Tibial nerve (tissue), 4 donors: ENCODE measurements at regions not wholly inside any gene's neighbourhood (a gene's known extent, or its start where the extent isn't known, plus 50 kb on each side); places are given as distances from the start of the nearest gene placed in this dataset.
"Not testable (repeated sequence)": the region's sequence is repeated elsewhere in the genome, so short reads cannot be mapped to it uniquely, and the experiment has no call there.

Source experiments
- DNase-seq, 2 donors: peaks; one replicate each; pipeline ENCODE4 v3.0.0-alpha.2; 2019; ENCODE audit warnings: low spot score in 2 of 2
- H3K27ac ChIP-seq, 4 donors: fragments of 200-600 bp; sonication (generic) in 3 of 4; one replicate each; pipeline ENCODE4 v1.5.1; 2017 to 2019; ENCODE audit warnings: mild to moderate bottlenecking in 1 of 4
- H3K27me3 ChIP-seq, 2 donors: fragments of 200-600 bp; sonication (generic) in 1 of 2; one replicate each; pipeline versions ENCODE4 v1.5.1 to v1.6.0; 2017 to 2019
- H3K36me3 ChIP-seq, 3 donors: fragments of 200-600 bp; sonication (generic); one replicate each; pipeline ENCODE4 v1.5.1; 2018 to 2019
- H3K4me1 ChIP-seq, 4 donors: fragments of 200-600 bp; sonication (generic) in 3 of 4; one replicate each; pipeline ENCODE4 v1.5.1; 2017 to 2019
- H3K4me3 ChIP-seq, 4 donors: fragments of 200-600 bp; sonication (generic) in 3 of 4; one replicate each; pipeline ENCODE4 v1.5.1; 2017 to 2019; ENCODE audit warnings: mild to moderate bottlenecking in 1 of 4, moderate library complexity in 1 of 4
- H3K9me3 ChIP-seq, 4 donors: fragments of 200-600 bp; sonication (generic) in 3 of 4; one replicate each; pipeline ENCODE4 v1.5.1; 2017 to 2019
- CTCF ChIP-seq, 5 experiments: fragments of 200-600 bp in 3 of 5; fragments of 450-650 bp in 2 of 5; sonication (generic) in 3 of 5; IDR thresholded peaks; one replicate each; pipeline ENCODE4 v1.5.1; 2016 to 2019; ENCODE audit warnings: antibody characterized with exemption in 5 of 5, mild to moderate bottlenecking in 3 of 5, moderate library complexity in 2 of 5
- EP300 ChIP-seq, 2 donors: sonication (generic); formaldehyde crosslinking; IDR thresholded peaks; one replicate each; pipeline ENCODE4 v1.6.1; 2017; ENCODE audit warnings: antibody characterized with exemption in 2 of 2, mild to moderate bottlenecking in 1 of 2
- POLR2A ChIP-seq, 2 donors: fragments of 450-650 bp; IDR thresholded peaks; one replicate each; pipeline ENCODE4 v1.6.1; 2017; ENCODE audit warnings: antibody characterized with exemption in 2 of 2, mild to moderate bottlenecking in 2 of 2, moderate library complexity in 2 of 2
- WGBS, 2 donors: methylation state at CpG; one replicate each; pipeline ENCODE4 v1.1.5; 2018; 5-methylcytosine and 5-hydroxymethylcytosine counted together

GRCh38 chr7:51927738-51928137 is 611.1 kb upstream of the COBL start:
- 69 to 91% methylated on average over 6 of the region's 6 CpGs for WGBS, 2 donors

GRCh38 chr7:51918581-51918980 is 602.0 kb upstream of the COBL start:
- 88 to 90% methylated on average over 3 of the region's 3 CpGs for WGBS, 2 donors
- H3K27me3 ChIP-seq = no peaks in the 10 kb centered on the region
- no peaks in the 10 kb centered on the region for H3K4me1 ChIP-seq
- no peaks in the 10 kb centered on the region for H3K36me3 ChIP-seq
- no peak overlapping the region for H3K27ac ChIP-seq
- no peak for TF ChIP-seq CTCF (IDR thresholded peaks at IDR 0.05)
- TF ChIP-seq EP300 (IDR thresholded peaks at IDR 0.05) = no peak
- no peak for TF ChIP-seq POLR2A (IDR thresholded peaks at IDR 0.05)
- DNase-seq = no peak
- no peak overlapping the region for H3K4me3 ChIP-seq
- no peaks in the 10 kb centered on the region for H3K9me3 ChIP-seq

More at GRCh38 chr7:51927738-51928137, 611.1 kb upstream of the COBL start:
- Histone ChIP-seq H3K9me3 (peaks cover 0 to 4% (median 0%) of the 10 kb centered on the region in 4 donors), H3K27me3 (no peaks in the 10 kb centered on the region), H3K4me1 (no peaks in the 10 kb centered on the region), H3K36me3 (no peaks in the 10 kb centered on the region), H3K27ac (no peak overlapping the region), H3K4me3 (no peak overlapping the region)
- TF ChIP-seq CTCF (IDR thresholded peaks at IDR 0.05) = no peak
- no peak for TF ChIP-seq POLR2A (IDR thresholded peaks at IDR 0.05)
- TF ChIP-seq EP300 (IDR thresholded peaks at IDR 0.05) = no peak
- DNase-seq = no peak

GRCh38 chr7:51901489-51901840 is 584.9 kb upstream of the COBL start:
- no peak overlapping the region for H3K4me3 ChIP-seq
- no peaks in the 10 kb centered on the region for H3K4me1 ChIP-seq
- DNase-seq = no peak
- TF ChIP-seq POLR2A (IDR thresholded peaks at IDR 0.05) (no peak), EP300 (IDR thresholded peaks at IDR 0.05) (no peak), CTCF (IDR thresholded peaks at IDR 0.05) (no peak)
- no peaks in the 10 kb centered on the region for H3K36me3 ChIP-seq
- no peaks in the 10 kb centered on the region for H3K27me3 ChIP-seq
- 91 to 96% methylated on average over 13 of the region's 13 CpGs for WGBS, 2 donors
- H3K27ac ChIP-seq = no peak overlapping the region
- H3K9me3 ChIP-seq = peaks cover 0 to 6% (median 0%) of the 10 kb centered on the region in 4 donors

- WGBS, 2 donors = 95 to 96% methylated on average over 32 to 35 of the region's 42 CpGs
- not testable (repeated sequence) for H3K9me3 ChIP-seq
These were observed 584.3 kb upstream of the COBL start for GRCh38 chr7:51900755-51901488.

GRCh38 chr7:51899611-51900010 is 583.0 kb upstream of the COBL start:
- no peak for DNase-seq
- Histone ChIP-seq H3K9me3 (peaks cover 0 to 12% (median 0%) of the 10 kb centered on the region in 4 donors), H3K4me3 (no peak overlapping the region), H3K27ac (no peak overlapping the region), H3K27me3 (no peaks in the 10 kb centered on the region), H3K36me3 (no peaks in the 10 kb centered on the region), H3K4me1 (no peaks in the 10 kb centered on the region)
- TF ChIP-seq EP300 (IDR thresholded peaks at IDR 0.05) (no peak), POLR2A (IDR thresholded peaks at IDR 0.05) (no peak), CTCF (IDR thresholded peaks at IDR 0.05) (no peak)
- WGBS, 2 donors = 89 to 97% methylated on average over 9 of the region's 9 CpGs

More at GRCh38 chr7:51900755-51901488, 584.3 kb upstream of the COBL start:
- not testable (repeated sequence) for H3K4me3 ChIP-seq, H3K36me3 ChIP-seq, DNase-seq, H3K27me3 ChIP-seq, H3K4me1 ChIP-seq, H3K27ac ChIP-seq
